Lower lobe of right lung (tissue), 2 donors: ENCODE measurements at regions not wholly inside any gene's neighbourhood (a gene's known extent, or its start where the extent isn't known, plus 50 kb on each side); places are given as distances from the start of the nearest gene placed in this dataset.
"Not testable (repeated sequence)": the region's sequence is repeated elsewhere in the genome, so short reads cannot be mapped to it uniquely, and the experiment has no call there.

ENCODE experiments used
- ATAC-seq, 2 donors: fragments of 200-7000 bp; cut with Tn5 transposase; one replicate each; pipeline ENCODE4 v1.9.1; 2020 to 2022; ENCODE audit warnings: mild to moderate bottlenecking in 2 of 2, moderate library complexity in 2 of 2
- DNase-seq: peaks from one replicate; pipeline ENCODE4 v3.0.0-alpha.2; 2020
- H3K27ac ChIP-seq: fragments of 200-600 bp; one replicate; pipeline ENCODE4 v1.8.0; 2022
- H3K27me3 ChIP-seq: fragments of 200-600 bp; one replicate; pipeline ENCODE4 v1.8.0; 2022; ENCODE audit warnings: low read depth
- H3K36me3 ChIP-seq: fragments of 200-600 bp; one replicate; pipeline ENCODE4 v1.8.0; 2022; ENCODE audit warnings: mild to moderate bottlenecking
- H3K4me1 ChIP-seq: fragments of 200-600 bp; one replicate; pipeline ENCODE4 v1.8.0; 2022
- H3K4me3 ChIP-seq: fragments of 200-600 bp; one replicate; pipeline ENCODE4 v1.8.0; 2022; ENCODE audit warnings: mild to moderate bottlenecking
- H3K9me3 ChIP-seq: fragments of 200-600 bp; one replicate; pipeline ENCODE4 v1.8.0; 2022
- CTCF ChIP-seq: fragments of 200-600 bp; IDR thresholded peaks from one replicate; pipeline ENCODE4 v1.8.0; 2022; ENCODE audit warnings: antibody characterized with exemption, mild to moderate bottlenecking
- intact Hi-C: fragments of 100-400 bp; cut with DNase I; formaldehyde crosslinking; loops from one replicate; pipeline ENCODE4 v1.11.0; 2022
- donor health status: DM: no; HTN: yes; CAD: no; lungs with severe emphysema.

GRCh38 chr10:28444031-28444430, 88.9 kb upstream of the WAC start:
- Histone ChIP-seq H3K4me1 (no peaks in the 10 kb centered on the region), H3K36me3 (no peaks in the 10 kb centered on the region), H3K27ac (no peak overlapping the region), H3K27me3 (no peaks in the 10 kb centered on the region), H3K9me3 (no peaks in the 10 kb centered on the region), H3K4me3 (no peak overlapping the region)
- DNase-seq = no peak
- intact Hi-C loops = no loop called here
- TF ChIP-seq CTCF = no peak
- no peak for ATAC-seq

GRCh38 chr10:28445516-28445915, 87.4 kb upstream of the WAC start:
- Histone ChIP-seq H3K36me3 (no peaks in the 10 kb centered on the region), H3K9me3 (no peaks in the 10 kb centered on the region), H3K4me3 (no peak overlapping the region), H3K27ac (no peak overlapping the region), H3K27me3 (no peaks in the 10 kb centered on the region), H3K4me1 (no peaks in the 10 kb centered on the region)
- no peak for TF ChIP-seq CTCF
- intact Hi-C loops = no loop called here
- DNase-seq = no peak
- no peak for ATAC-seq

- ATAC-seq (no peak), DNase-seq (no peak)
- H3K36me3 ChIP-seq = no peaks in the 10 kb centered on the region
- no peak overlapping the region for H3K27ac ChIP-seq
- H3K4me1 ChIP-seq = no peaks in the 10 kb centered on the region
- H3K4me3 ChIP-seq = no peak overlapping the region
- H3K9me3 ChIP-seq = peaks cover 5% of the 10 kb centered on the region
- no peaks in the 10 kb centered on the region for H3K27me3 ChIP-seq
- no peak for TF ChIP-seq CTCF
- intact Hi-C loops = no loop called here
Observed at GRCh38 chr10:28449382-28449781, 83.5 kb upstream of the WAC start.

GRCh38 chr10:28449926-28450325, 83.0 kb upstream of the WAC start:
- intact Hi-C loops = no loop called here
- H3K36me3 ChIP-seq = no peaks in the 10 kb centered on the region
- DNase-seq (no peak), ATAC-seq (no peak)
- no peak for TF ChIP-seq CTCF
- H3K4me3 ChIP-seq = no peak overlapping the region
- H3K27me3 ChIP-seq = no peaks in the 10 kb centered on the region
- H3K9me3 ChIP-seq = peaks cover 5% of the 10 kb centered on the region
- no peaks in the 10 kb centered on the region for H3K4me1 ChIP-seq
- H3K27ac ChIP-seq = no peak overlapping the region

GRCh38 chr10:28453926-28454325, 79.0 kb upstream of the WAC start:
- peaks cover 5% of the 10 kb centered on the region for H3K9me3 ChIP-seq
- no peak overlapping the region for H3K27ac ChIP-seq
- no peaks in the 10 kb centered on the region for H3K4me1 ChIP-seq
- no peaks in the 10 kb centered on the region for H3K36me3 ChIP-seq
- no peak overlapping the region for H3K4me3 ChIP-seq
- no peak for TF ChIP-seq CTCF
- ATAC-seq (no peak), DNase-seq (no peak)
- no peaks in the 10 kb centered on the region for H3K27me3 ChIP-seq
- intact Hi-C loops = no loop called here

- intact Hi-C loops = no loop called here
- no peaks in the 10 kb centered on the region for H3K27me3 ChIP-seq
- no peak overlapping the region for H3K27ac ChIP-seq
Observed at GRCh38 chr10:28457110-28457509, 75.8 kb upstream of the WAC start.

GRCh38 chr10:28457873-28458272, 75.0 kb upstream of the WAC start:
- H3K4me3 ChIP-seq, intact Hi-C loops, H3K4me1 ChIP-seq, H3K27ac ChIP-seq, DNase-seq, H3K9me3 ChIP-seq, ATAC-seq, H3K27me3 ChIP-seq, H3K36me3 ChIP-seq: not testable (repeated sequence)

More at GRCh38 chr10:28457110-28457509, 75.8 kb upstream of the WAC start:
- no peak for DNase-seq
- Histone ChIP-seq H3K36me3 (no peaks in the 10 kb centered on the region), H3K9me3 (peaks cover 5% of the 10 kb centered on the region), H3K4me3 (no peak overlapping the region), H3K4me1 (no peaks in the 10 kb centered on the region)
- ATAC-seq = no peak
- no peak for TF ChIP-seq CTCF
